ENCODE measurements at regions not wholly inside any gene's neighbourhood (a gene's known extent, or its start where the extent isn't known, plus 50 kb on each side); places are given as distances from the start of the nearest gene placed in this dataset.

DNA sequence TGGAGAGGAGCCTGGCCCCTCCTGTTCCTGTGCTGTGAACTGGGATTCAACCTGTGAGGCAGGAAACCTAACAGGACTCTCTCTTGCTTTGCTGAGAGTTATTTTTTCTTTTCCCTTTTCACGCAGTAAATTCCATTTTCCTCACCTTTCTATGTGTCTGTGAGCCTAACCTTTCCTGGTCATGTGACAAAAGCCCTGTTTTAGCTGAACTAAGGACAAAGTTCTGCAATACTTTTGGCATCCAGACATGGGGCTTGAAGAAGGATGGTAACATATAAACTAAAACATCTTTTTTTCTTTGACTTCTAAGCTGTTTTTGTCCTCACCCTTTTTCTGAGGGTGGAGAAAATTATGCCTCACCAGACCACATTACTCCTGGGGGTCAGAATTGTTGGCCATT is 368.5 kb downstream of the HTR1B start:
- TF ChIP-seq CTCF (IDR thresholded peaks at IDR 0.05; ENCODE audit: insufficient read depth, low read length) (no peak), POLR2AphosphoS5 (IDR thresholded peaks at IDR 0.05; ENCODE audit: low read depth) (no peak)

All from HL-60 (cell line).